Mammary epithelial cell (primary cell): ENCODE measurements at regions not wholly inside any gene's neighbourhood (a gene's known extent, or its start where the extent isn't known, plus 50 kb on each side); places are given as distances from the start of the nearest gene placed in this dataset.

ENCODE experiments used
- EZH2 ChIP-seq: IDR thresholded peaks from 2 replicates; pipeline ENCODE4 v1.6.1; 2012; ENCODE audit warnings: low read length, inconsistent platforms, borderline replicate concordance
- TF ChIP-seq, protein P1 (sequence below), 2 donors: IDR thresholded peaks in 1 of 2; conservative IDR thresholded peaks in 1 of 2; 2 replicates each; pipeline ENCODE4 v1.5.1; 2011 to 2012; ENCODE audit warnings: inconsistent platforms in 2 of 2, low read length in 2 of 2, mild to moderate bottlenecking in 2 of 2, control low read depth in 1 of 2, low read depth in 1 of 2; ENCODE audit not compliant: insufficient read depth in 1 of 2; ENCODE audit errors: extremely low read depth in 1 of 2

DNA sequence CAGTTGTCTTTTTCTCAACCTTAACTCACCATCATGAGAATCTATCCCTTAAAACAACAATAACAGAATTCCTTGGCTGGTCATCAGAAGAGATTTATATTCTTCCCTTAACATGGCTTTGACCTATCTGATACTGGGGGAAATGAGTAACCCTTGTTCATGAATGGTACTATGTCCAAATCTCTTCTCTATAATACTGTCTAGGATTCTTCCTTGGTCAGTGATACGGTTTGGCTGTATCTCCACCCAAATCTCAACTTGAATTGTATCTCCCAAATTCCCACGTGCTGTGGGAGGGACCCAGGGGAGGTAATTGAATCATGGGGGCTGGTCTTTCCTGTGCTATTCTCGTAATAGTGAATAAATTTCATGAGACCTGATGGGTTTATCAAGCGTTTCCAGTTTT is 282.0 kb upstream of the SIX2 start:
- TF ChIP-seq, protein P1, sequence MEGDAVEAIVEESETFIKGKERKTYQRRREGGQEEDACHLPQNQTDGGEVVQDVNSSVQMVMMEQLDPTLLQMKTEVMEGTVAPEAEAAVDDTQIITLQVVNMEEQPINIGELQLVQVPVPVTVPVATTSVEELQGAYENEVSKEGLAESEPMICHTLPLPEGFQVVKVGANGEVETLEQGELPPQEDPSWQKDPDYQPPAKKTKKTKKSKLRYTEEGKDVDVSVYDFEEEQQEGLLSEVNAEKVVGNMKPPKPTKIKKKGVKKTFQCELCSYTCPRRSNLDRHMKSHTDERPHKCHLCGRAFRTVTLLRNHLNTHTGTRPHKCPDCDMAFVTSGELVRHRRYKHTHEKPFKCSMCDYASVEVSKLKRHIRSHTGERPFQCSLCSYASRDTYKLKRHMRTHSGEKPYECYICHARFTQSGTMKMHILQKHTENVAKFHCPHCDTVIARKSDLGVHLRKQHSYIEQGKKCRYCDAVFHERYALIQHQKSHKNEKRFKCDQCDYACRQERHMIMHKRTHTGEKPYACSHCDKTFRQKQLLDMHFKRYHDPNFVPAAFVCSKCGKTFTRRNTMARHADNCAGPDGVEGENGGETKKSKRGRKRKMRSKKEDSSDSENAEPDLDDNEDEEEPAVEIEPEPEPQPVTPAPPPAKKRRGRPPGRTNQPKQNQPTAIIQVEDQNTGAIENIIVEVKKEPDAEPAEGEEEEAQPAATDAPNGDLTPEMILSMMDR (conservative IDR thresholded peaks at IDR 0.05 in 1 of 2, IDR thresholded peaks at IDR 0.05 in 1 of 2; ENCODE audit: extremely low read depth in 1 of 2, insufficient read depth in 1 of 2, low read depth in 1 of 2, low read length in 2 of 2) = no peak
- no peak for TF ChIP-seq EZH2
